ENCODE measurements at regions not wholly inside any gene's neighbourhood (a gene's known extent, or its start where the extent isn't known, plus 50 kb on each side); places are given as distances from the start of the nearest gene placed in this dataset.

DNA sequence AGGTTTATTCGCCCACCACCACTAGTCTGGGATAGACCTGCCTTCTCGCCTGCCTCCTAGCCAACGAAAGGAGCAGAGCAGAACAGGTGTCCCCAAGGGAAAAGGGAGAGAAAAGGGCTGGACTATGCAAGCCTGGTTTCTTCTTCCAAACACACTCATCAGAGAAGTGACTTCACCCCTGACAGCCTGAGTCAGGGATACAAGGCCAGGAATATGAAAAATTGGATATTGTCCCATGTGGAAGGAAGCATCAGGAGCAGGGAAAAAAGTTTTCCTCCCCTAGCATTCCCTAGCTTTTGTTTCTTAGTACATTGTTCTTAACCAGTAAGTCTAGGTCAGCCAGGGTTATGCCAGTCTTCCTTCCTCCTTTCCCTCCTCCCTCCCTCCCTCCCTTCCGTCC lies 56.9 kb upstream of the TNRC6B start:
- H2AFZ ChIP-seq (ENCODE audit: low read depth, low read length) = no peak overlapping the region
- no peaks in the 10 kb centered on the region for H3K79me2 ChIP-seq (ENCODE audit: control insufficient read depth, insufficient read depth, low read length)
- no peaks in the 10 kb centered on the region for H3K9me1 ChIP-seq (replicated peaks; ENCODE audit: control insufficient read depth, extremely low read depth, insufficient read depth, low read length)
- FAIRE-seq = peak; percentile 86
- no peak overlapping the region for H3K9ac ChIP-seq (replicated peaks; ENCODE audit: extremely low read depth, insufficient read depth, low read length)
- intact Hi-C loops (cut with micrococcal nuclease) = no loop called here
- peak; percentile 48 for DNase-seq (ENCODE audit: low read depth, low spot score)
- ChIA-PET POLR2A (interaction anchor here (0.6 kb wide), 1 partner anchor 17 kb away, joined by 3 read pairs; no protein-coding TSS in a partner anchor), CTCF (interaction anchor here (1.3 to 1.4 kb wide), 3 partner anchors 16 to 94 kb away, joined by 4 to 7 read pairs (median 4); no protein-coding TSS in a partner anchor)
- no peaks in the 10 kb centered on the region for H3K27me3 ChIP-seq (ENCODE audit: control insufficient read depth in 2 of 2, insufficient read depth in 2 of 2, low read length in 2 of 2)
- H4K20me1 ChIP-seq (replicated peaks; ENCODE audit: control insufficient read depth, extremely low read depth, insufficient read depth, low read length) = no peaks in the 10 kb centered on the region
- dilution Hi-C loops (cut with MboI; ENCODE audit: extremely low pct_ligation_motif_present, low sequenced_read_pairs) = no loop called here
- no peak overlapping the region for H3K4me3 ChIP-seq (replicated peaks in 1 of 3; ENCODE audit: insufficient read depth in 1 of 3, low read depth in 1 of 3, low read length in 3 of 3)
- no peak overlapping the region for H3K4me2 ChIP-seq (ENCODE audit: insufficient read depth, low read length)
- no peak for TF ChIP-seq POLR2A (IDR thresholded peaks at IDR 0.05; ENCODE audit: low read depth, low read length)
- no peak for TF ChIP-seq MAX (IDR thresholded peaks at IDR 0.05; ENCODE audit: insufficient read depth, insufficient read length)
- no peak for TF ChIP-seq MYC (IDR thresholded peaks at IDR 0.05; ENCODE audit: low read depth, low read length)
- TF ChIP-seq, protein P1, sequence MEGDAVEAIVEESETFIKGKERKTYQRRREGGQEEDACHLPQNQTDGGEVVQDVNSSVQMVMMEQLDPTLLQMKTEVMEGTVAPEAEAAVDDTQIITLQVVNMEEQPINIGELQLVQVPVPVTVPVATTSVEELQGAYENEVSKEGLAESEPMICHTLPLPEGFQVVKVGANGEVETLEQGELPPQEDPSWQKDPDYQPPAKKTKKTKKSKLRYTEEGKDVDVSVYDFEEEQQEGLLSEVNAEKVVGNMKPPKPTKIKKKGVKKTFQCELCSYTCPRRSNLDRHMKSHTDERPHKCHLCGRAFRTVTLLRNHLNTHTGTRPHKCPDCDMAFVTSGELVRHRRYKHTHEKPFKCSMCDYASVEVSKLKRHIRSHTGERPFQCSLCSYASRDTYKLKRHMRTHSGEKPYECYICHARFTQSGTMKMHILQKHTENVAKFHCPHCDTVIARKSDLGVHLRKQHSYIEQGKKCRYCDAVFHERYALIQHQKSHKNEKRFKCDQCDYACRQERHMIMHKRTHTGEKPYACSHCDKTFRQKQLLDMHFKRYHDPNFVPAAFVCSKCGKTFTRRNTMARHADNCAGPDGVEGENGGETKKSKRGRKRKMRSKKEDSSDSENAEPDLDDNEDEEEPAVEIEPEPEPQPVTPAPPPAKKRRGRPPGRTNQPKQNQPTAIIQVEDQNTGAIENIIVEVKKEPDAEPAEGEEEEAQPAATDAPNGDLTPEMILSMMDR (IDR thresholded peaks at IDR 0.05; ENCODE audit: extremely low read depth in 1 of 2, insufficient read depth in 1 of 2, low read depth in 1 of 2, low read length in 2 of 2) = no peak
- TF ChIP-seq GATA2 (IDR thresholded peaks at IDR 0.05; ENCODE audit: insufficient read depth, insufficient read length, low read depth, low read length) = no peak
- no peak for TF ChIP-seq POLR2AphosphoS5 (IDR thresholded peaks at IDR 0.05; ENCODE audit: insufficient read depth, low read depth, low read length)
- no peak for TF ChIP-seq EZH2 (IDR thresholded peaks at IDR 0.05; ENCODE audit: borderline replicate concordance, low read depth, low read length, severe bottlenecking)
- TF ChIP-seq FOS (IDR thresholded peaks at IDR 0.05; ENCODE audit: borderline replicate concordance, insufficient read depth, low read length) = no peak
- TF ChIP-seq JUN (IDR thresholded peaks at IDR 0.05; ENCODE audit: borderline replicate concordance, insufficient read depth, insufficient read length, low read depth) = no peak
- BruUV-seq (replicated peaks) = no TSS peak
- peaks cover 11% of the 10 kb centered on the region for H3K4me1 ChIP-seq (ENCODE audit: control insufficient read depth, extremely low read depth, insufficient read depth, low read length)
- no peaks in the 10 kb centered on the region for H3K36me3 ChIP-seq (ENCODE audit: control insufficient read depth in 2 of 2, extremely low read depth in 1 of 2, insufficient read depth in 2 of 2, low read length in 2 of 2)
- no peaks in the 10 kb centered on the region for H3K9me3 ChIP-seq (replicated peaks; ENCODE audit: control insufficient read depth, insufficient read depth, low read length)
- H3K27ac ChIP-seq (ENCODE audit: insufficient read depth, low read depth, low read length) = no peak overlapping the region

Data from endothelial cell of umbilical vein (primary cell).